Mucosa of rectum (tissue), 2 donors: ENCODE measurements at regions not wholly inside any gene's neighbourhood (a gene's known extent, or its start where the extent isn't known, plus 50 kb on each side); places are given as distances from the start of the nearest gene placed in this dataset.
A peak's percentile ranks its signal among the peaks of the same experiment; 100 is the strongest.

Experiments
- H3K27ac ChIP-seq, 2 donors: one replicate each; pipeline ENCODE4 v1.7.0; 2013; ENCODE audit warnings: inconsistent platforms in 2 of 2, low read depth in 2 of 2, low read length in 2 of 2
- H3K27me3 ChIP-seq, 2 donors: one replicate each; pipeline ENCODE4 v1.7.0; 2013; ENCODE audit warnings: low read length in 2 of 2; ENCODE audit not compliant: control insufficient read depth in 2 of 2, insufficient read depth in 2 of 2
- H3K36me3 ChIP-seq, 2 donors: one replicate each; pipeline ENCODE4 v1.7.0; 2013; ENCODE audit warnings: low read length in 2 of 2; ENCODE audit not compliant: control insufficient read depth in 2 of 2, insufficient read depth in 2 of 2
- H3K4me1 ChIP-seq, 2 donors: one replicate each; pipeline ENCODE4 v1.7.0; 2013; ENCODE audit warnings: low read length in 2 of 2, mild to moderate bottlenecking in 1 of 2; ENCODE audit not compliant: control insufficient read depth in 2 of 2, insufficient read depth in 2 of 2
- H3K4me3 ChIP-seq, 2 donors: one replicate each; pipeline ENCODE4 v1.7.0; 2013; ENCODE audit warnings: low read length in 2 of 2
- H3K9ac ChIP-seq, 2 donors: one replicate each; pipeline ENCODE4 v1.7.0; 2013; ENCODE audit warnings: low read length in 2 of 2, low read depth in 1 of 2, mild to moderate bottlenecking in 1 of 2
- H3K9me3 ChIP-seq, 2 donors: one replicate each; pipeline ENCODE4 v1.7.0; 2013; ENCODE audit warnings: low read length in 2 of 2; ENCODE audit not compliant: control insufficient read depth in 2 of 2
- donor health status: healthy.
- donor health status: Normal muscosa, but diverticular disease.

DNA sequence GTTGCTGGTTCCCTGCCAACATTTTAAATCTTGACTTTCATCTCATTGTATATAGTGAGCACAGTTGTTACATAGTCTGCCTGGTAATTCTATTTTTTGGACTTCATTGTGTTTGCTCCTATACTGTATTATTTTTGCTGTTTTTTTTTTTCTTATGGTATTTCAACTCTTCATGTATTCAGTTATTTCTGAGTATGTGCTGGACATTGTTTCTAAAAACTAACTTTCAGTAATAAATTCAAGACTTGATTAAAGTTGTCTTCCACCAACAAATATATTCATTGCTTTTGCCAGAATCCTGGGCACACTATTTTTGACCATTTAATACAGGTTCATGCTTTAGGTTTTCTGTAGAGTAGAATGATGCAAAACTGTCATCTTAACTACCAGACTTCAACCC, 698.3 kb downstream of the MAFB start:
- H3K36me3 ChIP-seq, result no peaks in the 10 kb centered on the region
- H3K27ac ChIP-seq, result no peak overlapping the region
- H3K4me1 ChIP-seq, result peaks cover 0 to 5% of the 10 kb centered on the region in 2 donors
- H3K9ac ChIP-seq, result no peak overlapping the region
- H3K4me3 ChIP-seq, result no peak overlapping the region
- no peaks in the 10 kb centered on the region for H3K27me3 ChIP-seq
- H3K9me3 ChIP-seq, result no peaks in the 10 kb centered on the region

- H3K4me3 ChIP-seq, result no peak overlapping the region
- peaks cover 0 to 8% of the 10 kb centered on the region in 2 donors for H3K4me1 ChIP-seq
- no peak overlapping the region for H3K9ac ChIP-seq
- H3K27ac ChIP-seq, result no peak overlapping the region
- no peaks in the 10 kb centered on the region for H3K27me3 ChIP-seq
- no peaks in the 10 kb centered on the region for H3K36me3 ChIP-seq
- H3K9me3 ChIP-seq, result no peaks in the 10 kb centered on the region
Measured at GRCh38 chr20:39988991-39989390, 700.0 kb downstream of the MAFB start.

DNA sequence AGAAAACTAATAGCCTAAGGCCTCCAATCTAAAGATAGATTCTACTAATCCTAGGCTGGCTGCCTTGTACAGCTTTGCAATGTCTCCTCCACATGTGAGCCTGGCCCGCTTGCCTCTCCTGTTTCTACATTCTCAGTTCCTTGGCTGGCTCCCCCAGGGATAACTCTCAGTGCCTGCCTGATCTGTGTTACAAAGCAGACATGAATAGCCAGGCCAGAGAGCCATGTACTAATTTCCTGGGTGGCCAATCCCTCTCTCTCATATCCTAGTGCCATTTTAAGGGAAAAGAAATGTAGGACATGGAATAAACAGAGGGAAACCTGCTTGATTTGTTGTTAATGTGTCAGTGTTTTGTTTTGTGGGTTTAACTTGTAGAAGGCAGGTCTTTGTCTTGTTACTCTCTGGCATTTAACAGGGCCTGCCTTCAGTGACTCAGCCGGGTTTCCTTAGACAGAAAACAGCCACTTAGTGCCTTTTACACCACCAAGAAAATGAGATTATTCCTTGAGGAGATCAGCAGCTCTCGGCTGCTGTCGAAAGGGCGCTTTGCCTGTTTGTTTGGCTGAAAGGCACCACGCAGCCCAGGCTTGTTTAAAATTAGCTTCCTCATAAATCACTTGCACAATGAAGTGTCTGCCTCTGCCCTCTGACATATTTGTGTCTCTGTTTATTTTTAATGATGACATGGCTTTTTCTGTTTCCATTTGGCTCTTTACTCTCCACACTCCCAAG, 702.7 kb downstream of the MAFB start:
- Histone ChIP-seq H3K9ac (no peak overlapping the region), H3K36me3 (no peaks in the 10 kb centered on the region), H3K27ac (peak overlapping the region; percentile 28 to 43), H3K4me1 (peaks cover 0 to 8% of the 10 kb centered on the region in 2 donors), H3K4me3 (no peak overlapping the region), H3K27me3 (no peaks in the 10 kb centered on the region), H3K9me3 (no peaks in the 10 kb centered on the region)

DNA sequence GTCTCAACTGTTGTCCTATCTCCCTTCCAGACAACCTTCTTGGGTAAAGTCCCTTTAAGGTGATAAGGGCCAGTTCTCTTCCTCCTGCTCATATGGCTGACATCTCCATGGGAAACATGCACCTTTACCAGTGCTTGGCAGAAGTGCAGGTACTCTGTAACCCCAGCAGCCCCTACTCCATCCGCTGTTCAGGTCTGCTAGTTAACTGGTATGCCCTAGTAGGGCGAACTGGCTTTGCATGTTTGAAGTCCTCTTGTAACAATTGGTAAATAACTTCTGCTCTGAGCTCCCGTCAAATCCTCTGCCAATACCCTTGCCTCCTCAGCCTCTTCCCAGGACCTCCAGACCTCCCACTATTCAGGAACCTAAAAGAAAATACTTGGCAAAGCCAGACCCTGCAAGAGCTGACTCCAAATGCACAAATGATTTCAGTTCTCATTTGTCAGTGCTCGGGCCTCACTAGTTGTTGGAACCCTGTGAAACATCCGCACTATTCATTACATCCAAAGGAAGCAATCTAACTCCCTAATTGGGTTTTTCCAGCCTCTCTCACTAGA, 703.7 kb downstream of the MAFB start:
- no peak overlapping the region for H3K9ac ChIP-seq
- H3K27me3 ChIP-seq, result no peaks in the 10 kb centered on the region
- H3K27ac ChIP-seq, result no peak overlapping the region
- no peaks in the 10 kb centered on the region for H3K9me3 ChIP-seq
- H3K36me3 ChIP-seq, result no peaks in the 10 kb centered on the region
- peaks cover 0 to 8% of the 10 kb centered on the region in 2 donors for H3K4me1 ChIP-seq
- no peak overlapping the region for H3K4me3 ChIP-seq

- Histone ChIP-seq H3K27ac (no peak overlapping the region), H3K36me3 (no peaks in the 10 kb centered on the region), H3K4me3 (no peak overlapping the region), H3K9me3 (no peaks in the 10 kb centered on the region), H3K9ac (no peak overlapping the region), H3K4me1 (peaks cover 0 to 8% of the 10 kb centered on the region in 2 donors), H3K27me3 (no peaks in the 10 kb centered on the region)
Measured at GRCh38 chr20:39983655-39984054, 705.4 kb downstream of the MAFB start.

DNA sequence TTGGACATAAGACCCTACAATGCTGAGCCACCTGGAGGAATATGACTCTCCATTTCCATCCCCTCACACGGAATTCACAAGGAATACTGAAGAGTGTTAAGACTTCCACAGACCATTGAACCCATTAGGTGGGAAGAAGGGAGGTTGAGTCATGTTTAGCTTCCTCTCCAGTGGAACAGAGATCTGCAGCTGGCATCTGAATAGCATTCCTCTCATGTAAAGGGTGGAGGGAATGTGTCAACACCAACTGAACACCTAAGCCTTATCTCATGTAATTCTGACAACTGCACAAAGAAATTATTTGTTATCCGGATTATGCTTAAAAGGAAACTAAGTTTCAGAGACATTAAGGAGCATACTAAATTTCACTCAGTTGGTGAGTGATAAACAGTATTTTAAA, 705.9 kb downstream of the MAFB start:
- H3K9ac ChIP-seq, result no peak overlapping the region
- H3K27ac ChIP-seq, result no peak overlapping the region
- no peaks in the 10 kb centered on the region for H3K36me3 ChIP-seq
- H3K4me3 ChIP-seq, result no peak overlapping the region
- H3K9me3 ChIP-seq, result no peaks in the 10 kb centered on the region
- H3K4me1 ChIP-seq, result peaks cover 0 to 8% of the 10 kb centered on the region in 2 donors
- no peaks in the 10 kb centered on the region for H3K27me3 ChIP-seq

GRCh38 chr20:39974966-39975501, 714.0 kb downstream of the MAFB start:
- no peaks in the 10 kb centered on the region for H3K27me3 ChIP-seq
- H3K4me3 ChIP-seq, result no peak overlapping the region
- no peaks in the 10 kb centered on the region for H3K4me1 ChIP-seq
- no peaks in the 10 kb centered on the region for H3K36me3 ChIP-seq
- H3K9ac ChIP-seq, result no peak overlapping the region
- H3K27ac ChIP-seq, result no peak overlapping the region
- no peaks in the 10 kb centered on the region for H3K9me3 ChIP-seq

DNA sequence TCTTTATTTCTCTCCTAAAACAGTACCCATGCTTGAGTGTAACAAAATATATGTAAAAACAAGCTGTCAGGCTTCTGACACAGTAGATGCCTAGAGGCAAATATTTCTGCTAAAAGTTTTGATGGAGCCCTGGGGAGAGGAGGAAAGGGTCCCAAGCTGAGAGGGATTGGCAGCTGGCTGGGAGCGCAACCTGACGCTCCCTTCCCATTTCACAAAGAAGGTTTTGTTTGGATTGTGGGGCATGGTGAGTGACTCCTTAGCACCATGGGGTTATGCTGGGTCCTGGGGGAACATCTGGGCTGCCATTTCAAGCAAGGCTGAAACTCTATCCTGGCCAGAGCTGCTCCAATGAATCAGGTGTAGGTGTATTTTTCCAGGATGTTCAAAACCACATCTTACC, 720.5 kb downstream of the MAFB start:
- Histone ChIP-seq H3K36me3 (no peaks in the 10 kb centered on the region), H3K27me3 (no peaks in the 10 kb centered on the region), H3K4me3 (no peak overlapping the region), H3K27ac (no peak overlapping the region), H3K9ac (no peak overlapping the region), H3K9me3 (no peaks in the 10 kb centered on the region), H3K4me1 (no peaks in the 10 kb centered on the region)

GRCh38 chr20:39967806-39968205, 721.2 kb downstream of the MAFB start:
- H3K36me3 ChIP-seq, result no peaks in the 10 kb centered on the region
- no peak overlapping the region for H3K9ac ChIP-seq
- H3K4me3 ChIP-seq, result no peak overlapping the region
- H3K27me3 ChIP-seq, result no peaks in the 10 kb centered on the region
- no peak overlapping the region for H3K27ac ChIP-seq
- H3K9me3 ChIP-seq, result no peaks in the 10 kb centered on the region
- H3K4me1 ChIP-seq, result no peaks in the 10 kb centered on the region

DNA sequence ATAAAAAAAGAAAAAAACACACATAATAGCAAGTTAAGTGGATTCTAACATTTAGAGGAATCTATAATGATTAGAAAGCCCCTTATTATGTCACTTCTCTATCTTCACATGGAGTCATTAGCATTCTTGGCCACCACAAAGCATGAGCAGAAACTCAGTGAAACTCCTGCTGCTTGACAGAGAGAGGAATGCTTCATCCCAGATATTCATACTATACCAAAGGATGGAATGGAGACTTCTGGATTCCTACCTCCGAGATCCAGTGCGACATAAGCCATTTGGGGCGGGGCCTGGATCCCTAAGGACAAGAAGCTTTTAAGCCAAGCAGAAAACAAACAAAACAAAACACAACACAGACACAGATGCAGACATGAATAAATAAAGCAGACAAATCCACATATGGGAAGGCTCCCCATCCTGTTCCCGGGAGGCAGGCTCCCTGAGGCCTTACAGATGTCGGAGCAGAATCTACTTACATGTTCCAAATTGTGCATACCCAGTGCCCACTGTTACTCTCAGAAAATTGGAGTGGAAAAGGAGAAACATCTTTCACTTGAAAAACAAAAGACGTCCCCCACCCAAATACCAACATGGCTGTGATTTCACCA, 727.3 kb downstream of the MAFB start:
- H3K27ac ChIP-seq, result no peak overlapping the region
- no peaks in the 10 kb centered on the region for H3K27me3 ChIP-seq
- H3K4me3 ChIP-seq, result no peak overlapping the region
- H3K9me3 ChIP-seq, result no peaks in the 10 kb centered on the region
- H3K4me1 ChIP-seq, result no peaks in the 10 kb centered on the region
- H3K9ac ChIP-seq, result no peak overlapping the region
- no peaks in the 10 kb centered on the region for H3K36me3 ChIP-seq
